GM18907 (cell line): ENCODE measurements at regions not wholly inside any gene's neighbourhood (a gene's known extent, or its start where the extent isn't known, plus 50 kb on each side); places are given as distances from the start of the nearest gene placed in this dataset.
"Not testable (repeated sequence)": the region's sequence is repeated elsewhere in the genome, so short reads cannot be mapped to it uniquely, and the experiment has no call there.

Experiments
- ATAC-seq: cut with Tn5 transposase; IDR thresholded peaks from one replicate; pipeline ENCODE4 v1.9.1; 2021; ENCODE audit warnings: mild to moderate bottlenecking, moderate library complexity; ENCODE audit not compliant: unreplicated experiment

DNA sequence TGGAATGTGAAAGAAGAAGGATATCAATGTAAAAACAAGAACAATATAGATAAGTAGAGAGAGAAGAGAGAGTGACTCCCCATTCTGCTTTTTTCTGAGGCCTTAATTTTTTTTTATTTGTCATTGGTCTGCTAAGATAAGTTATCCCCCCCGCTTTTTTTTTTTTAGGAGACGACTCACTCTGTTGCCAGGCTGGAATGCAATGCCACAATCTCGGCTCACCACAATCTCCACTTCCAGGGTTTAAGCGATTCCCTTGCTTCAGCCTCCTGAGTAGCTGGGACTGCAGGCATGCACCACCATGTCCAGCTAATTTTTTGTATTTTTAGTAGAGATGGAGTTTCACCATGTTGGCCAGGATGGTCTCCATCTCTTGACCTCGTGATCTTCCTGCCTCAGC lies 677.0 kb downstream of the MAFB start:
- ATAC-seq = not testable (repeated sequence)

DNA sequence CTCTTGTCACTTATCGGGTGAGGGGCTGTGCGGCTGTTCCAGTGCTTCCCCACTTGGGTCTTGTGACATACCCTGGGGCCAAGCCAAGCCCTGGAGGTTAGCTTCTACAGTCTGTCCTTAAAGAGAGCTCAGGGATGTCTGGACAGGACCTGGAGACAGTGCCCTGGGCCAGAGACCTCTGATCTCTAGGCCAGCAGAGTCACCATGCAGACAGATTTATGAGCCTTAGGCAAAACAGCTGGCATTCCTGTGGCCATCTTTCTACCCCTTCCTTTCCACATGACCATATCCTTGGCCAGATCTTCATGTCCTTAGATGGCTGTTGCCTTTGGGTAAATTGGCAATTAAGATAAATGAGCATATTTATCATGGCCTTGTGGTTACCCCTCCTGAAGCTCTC lies 678.6 kb downstream of the MAFB start:
- ATAC-seq = no peak

DNA sequence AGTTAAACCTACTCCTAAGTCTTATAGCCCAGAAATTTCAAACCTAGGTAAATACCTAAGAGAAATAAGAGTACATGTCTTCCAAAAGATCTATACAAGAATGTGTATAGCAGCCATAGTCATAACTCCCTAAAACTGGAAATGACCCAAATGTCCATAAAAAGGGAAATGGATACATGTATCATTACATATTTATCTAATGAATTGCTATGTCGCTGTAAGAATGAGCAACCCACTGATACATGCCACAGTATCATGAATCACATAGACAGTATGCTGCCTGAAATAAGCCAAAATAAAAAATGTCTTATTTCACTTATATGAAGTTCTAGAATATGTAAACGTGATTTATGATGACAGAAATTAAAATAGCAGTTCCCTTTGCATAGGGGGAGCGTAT lies 679.5 kb downstream of the MAFB start:
- no peak for ATAC-seq

DNA sequence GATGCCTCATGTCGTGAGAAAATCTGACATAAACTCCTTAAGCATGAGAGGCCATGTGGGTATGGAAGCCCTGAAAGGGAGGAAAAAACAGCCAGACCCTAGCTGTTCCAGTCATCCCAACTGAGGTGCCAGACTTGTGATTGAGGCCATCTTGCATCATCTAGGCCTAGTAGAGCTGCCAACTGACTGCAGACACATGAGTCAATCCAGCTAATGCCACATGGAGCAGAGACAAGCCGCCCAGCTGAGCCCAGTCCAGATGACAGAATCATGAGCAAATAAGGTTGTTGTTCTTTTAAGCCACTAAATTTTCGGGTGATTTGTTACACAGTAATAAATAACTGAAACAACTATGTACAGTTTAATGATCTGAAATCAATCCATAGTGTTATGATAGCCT lies 680.9 kb downstream of the MAFB start:
- ATAC-seq = no peak

DNA sequence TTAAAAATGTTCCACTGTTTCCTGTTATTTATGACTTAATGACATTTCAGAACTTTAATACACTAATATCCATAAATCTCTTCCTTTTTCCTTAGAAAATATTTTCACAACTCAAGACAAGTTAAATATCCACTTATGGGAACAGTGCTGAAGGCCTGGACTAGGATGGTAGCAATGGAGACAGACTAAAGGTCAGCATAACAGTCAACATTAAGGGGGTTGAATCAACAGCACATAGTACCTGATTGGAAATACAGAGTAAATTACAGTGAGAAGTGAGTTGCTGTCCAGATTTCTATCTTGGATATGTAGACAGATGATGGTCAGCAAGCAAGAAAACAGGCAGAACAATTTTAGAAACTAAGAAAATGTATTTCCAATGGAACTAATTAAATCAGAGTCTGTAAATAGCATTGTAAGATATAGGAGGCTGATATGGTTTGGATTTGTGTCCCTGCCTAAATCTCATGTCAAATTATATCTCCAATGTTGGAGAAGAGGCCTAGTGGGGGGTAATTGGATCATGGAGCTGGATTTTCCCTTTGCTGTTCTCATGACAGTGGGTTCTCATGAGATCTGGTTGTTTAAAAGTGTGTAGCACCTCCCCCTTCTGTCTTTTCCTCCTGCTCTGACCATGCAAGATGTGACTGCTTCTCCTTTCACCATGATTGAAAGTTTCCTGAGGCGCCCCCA lies 682.7 kb downstream of the MAFB start:
- no peak for ATAC-seq

DNA sequence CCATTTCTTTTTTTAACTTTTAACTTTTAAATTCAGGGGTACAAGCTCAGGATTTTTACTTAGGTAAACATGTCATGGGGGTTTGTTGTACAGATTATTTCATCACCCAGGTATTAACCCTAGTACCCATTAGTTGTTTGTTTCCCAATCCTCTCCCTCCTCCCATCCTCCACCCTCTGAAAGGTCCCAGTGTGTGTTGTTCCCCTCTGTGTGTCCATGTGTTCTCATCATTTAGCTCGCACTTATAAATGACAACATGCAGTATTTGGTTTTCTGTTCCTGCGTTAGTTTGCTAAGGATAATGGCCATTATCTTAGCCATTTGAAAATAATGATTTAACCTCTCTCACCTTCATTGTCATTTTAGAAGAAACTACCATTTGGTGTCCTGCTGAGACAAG lies 684.9 kb downstream of the MAFB start:
- not testable (repeated sequence) for ATAC-seq

DNA sequence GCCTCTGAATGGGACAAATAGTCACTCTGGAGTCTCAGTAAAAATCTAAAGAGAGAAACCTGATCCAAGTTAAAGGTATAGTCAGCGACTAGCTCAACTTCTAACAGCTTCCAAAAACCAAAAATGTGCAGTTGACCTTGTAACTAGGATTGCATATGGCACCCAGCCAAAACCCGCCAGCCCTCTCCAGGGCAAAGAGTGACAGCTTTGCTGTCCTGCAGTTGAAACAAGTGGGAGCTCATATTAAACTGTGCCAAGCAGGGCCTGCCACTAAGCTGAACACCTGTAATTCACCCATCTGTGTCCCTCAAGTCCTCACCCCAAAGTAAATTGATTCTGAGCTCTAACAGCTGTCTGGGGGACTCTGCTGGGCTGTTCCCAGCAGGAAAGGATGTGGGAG lies 695.3 kb downstream of the MAFB start:
- no peak for ATAC-seq

DNA sequence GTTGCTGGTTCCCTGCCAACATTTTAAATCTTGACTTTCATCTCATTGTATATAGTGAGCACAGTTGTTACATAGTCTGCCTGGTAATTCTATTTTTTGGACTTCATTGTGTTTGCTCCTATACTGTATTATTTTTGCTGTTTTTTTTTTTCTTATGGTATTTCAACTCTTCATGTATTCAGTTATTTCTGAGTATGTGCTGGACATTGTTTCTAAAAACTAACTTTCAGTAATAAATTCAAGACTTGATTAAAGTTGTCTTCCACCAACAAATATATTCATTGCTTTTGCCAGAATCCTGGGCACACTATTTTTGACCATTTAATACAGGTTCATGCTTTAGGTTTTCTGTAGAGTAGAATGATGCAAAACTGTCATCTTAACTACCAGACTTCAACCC lies 698.3 kb downstream of the MAFB start:
- no peak for ATAC-seq

DNA sequence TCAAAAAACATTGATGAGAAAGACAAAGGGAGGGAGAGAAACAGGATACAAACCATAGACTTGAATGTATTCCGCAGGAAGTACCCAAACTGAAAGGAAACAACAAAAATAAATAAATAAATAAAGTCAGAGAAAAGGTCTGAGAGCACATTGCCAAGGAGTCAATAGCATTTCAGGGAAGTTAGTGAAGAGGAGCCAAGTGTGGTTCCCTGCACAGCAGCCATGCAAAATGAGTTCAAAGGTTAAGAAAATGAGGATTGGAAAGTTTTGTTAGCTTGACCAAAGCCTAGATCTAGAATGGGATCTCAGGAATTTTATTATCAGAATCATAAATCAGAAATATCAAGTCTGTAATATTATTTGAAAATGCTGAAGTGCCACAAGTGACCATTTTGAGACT lies 700.0 kb downstream of the MAFB start:
- ATAC-seq = no peak

DNA sequence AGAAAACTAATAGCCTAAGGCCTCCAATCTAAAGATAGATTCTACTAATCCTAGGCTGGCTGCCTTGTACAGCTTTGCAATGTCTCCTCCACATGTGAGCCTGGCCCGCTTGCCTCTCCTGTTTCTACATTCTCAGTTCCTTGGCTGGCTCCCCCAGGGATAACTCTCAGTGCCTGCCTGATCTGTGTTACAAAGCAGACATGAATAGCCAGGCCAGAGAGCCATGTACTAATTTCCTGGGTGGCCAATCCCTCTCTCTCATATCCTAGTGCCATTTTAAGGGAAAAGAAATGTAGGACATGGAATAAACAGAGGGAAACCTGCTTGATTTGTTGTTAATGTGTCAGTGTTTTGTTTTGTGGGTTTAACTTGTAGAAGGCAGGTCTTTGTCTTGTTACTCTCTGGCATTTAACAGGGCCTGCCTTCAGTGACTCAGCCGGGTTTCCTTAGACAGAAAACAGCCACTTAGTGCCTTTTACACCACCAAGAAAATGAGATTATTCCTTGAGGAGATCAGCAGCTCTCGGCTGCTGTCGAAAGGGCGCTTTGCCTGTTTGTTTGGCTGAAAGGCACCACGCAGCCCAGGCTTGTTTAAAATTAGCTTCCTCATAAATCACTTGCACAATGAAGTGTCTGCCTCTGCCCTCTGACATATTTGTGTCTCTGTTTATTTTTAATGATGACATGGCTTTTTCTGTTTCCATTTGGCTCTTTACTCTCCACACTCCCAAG lies 702.7 kb downstream of the MAFB start:
- no peak for ATAC-seq

DNA sequence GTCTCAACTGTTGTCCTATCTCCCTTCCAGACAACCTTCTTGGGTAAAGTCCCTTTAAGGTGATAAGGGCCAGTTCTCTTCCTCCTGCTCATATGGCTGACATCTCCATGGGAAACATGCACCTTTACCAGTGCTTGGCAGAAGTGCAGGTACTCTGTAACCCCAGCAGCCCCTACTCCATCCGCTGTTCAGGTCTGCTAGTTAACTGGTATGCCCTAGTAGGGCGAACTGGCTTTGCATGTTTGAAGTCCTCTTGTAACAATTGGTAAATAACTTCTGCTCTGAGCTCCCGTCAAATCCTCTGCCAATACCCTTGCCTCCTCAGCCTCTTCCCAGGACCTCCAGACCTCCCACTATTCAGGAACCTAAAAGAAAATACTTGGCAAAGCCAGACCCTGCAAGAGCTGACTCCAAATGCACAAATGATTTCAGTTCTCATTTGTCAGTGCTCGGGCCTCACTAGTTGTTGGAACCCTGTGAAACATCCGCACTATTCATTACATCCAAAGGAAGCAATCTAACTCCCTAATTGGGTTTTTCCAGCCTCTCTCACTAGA lies 703.7 kb downstream of the MAFB start:
- ATAC-seq = no peak

DNA sequence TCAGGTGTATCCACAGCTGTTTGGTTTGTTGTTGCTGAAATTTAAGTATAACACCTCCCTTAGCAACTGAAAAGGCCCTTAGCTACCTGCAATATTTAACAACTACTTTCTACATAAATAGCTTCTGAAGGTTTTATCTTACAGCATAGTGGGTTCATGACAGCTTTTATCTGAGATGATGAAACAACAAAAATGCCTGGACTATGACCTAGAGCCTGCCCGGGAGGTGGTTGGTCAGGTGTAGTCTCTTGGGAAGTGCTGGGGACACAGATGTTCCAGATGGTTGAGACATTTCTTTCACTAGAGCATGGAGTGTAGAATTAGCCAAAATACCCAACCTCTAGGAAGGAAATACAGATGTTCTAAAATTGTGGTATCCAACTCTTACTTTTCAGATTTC lies 705.4 kb downstream of the MAFB start:
- no peak for ATAC-seq

DNA sequence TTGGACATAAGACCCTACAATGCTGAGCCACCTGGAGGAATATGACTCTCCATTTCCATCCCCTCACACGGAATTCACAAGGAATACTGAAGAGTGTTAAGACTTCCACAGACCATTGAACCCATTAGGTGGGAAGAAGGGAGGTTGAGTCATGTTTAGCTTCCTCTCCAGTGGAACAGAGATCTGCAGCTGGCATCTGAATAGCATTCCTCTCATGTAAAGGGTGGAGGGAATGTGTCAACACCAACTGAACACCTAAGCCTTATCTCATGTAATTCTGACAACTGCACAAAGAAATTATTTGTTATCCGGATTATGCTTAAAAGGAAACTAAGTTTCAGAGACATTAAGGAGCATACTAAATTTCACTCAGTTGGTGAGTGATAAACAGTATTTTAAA lies 705.9 kb downstream of the MAFB start:
- no peak for ATAC-seq

DNA sequence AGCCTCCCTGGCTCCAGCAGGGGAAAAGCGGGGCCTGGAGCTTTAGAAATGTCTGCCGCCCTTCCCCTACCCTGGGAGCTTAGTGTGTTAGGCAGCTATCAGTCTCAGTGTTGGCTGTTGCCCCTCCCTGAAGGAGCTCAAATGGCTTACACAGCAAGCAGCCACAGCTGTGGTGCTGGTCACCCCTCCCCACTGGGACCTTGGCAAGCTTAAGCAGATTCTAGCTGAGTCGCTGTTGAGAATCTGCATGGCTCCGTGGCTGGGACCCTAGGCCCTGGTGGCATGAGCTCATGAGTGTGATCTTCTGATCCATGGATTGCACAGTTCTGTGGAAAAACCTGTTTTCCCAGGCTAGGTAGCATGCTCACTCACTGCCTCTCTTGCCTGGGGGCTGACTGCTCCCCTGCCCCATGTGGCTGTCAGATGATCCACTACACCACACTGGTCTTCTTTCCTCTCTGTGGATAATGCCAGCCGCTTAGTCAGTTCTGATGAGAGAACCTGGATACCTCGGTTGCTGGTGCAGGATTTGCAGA lies 714.0 kb downstream of the MAFB start:
- no peak for ATAC-seq

DNA sequence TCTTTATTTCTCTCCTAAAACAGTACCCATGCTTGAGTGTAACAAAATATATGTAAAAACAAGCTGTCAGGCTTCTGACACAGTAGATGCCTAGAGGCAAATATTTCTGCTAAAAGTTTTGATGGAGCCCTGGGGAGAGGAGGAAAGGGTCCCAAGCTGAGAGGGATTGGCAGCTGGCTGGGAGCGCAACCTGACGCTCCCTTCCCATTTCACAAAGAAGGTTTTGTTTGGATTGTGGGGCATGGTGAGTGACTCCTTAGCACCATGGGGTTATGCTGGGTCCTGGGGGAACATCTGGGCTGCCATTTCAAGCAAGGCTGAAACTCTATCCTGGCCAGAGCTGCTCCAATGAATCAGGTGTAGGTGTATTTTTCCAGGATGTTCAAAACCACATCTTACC lies 720.5 kb downstream of the MAFB start:
- no peak for ATAC-seq

DNA sequence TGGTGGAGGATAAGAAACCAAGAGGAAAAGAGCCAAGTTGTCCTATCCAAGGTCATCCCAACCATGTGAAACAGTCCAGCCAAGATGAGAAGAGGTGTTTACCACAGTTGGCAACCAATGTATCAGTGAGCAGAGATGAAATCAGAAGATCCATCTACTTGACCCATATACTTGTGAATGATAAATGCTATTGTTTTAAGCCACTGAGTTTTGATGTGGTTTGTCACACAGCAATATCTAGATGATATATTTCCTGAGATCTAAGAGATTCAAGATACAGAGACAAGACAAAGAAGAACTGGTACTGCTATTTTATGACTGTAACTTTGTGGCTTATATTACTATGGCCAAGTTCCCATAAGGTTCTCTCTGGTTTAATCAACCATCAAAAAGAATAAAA lies 721.2 kb downstream of the MAFB start:
- ATAC-seq = no peak

DNA sequence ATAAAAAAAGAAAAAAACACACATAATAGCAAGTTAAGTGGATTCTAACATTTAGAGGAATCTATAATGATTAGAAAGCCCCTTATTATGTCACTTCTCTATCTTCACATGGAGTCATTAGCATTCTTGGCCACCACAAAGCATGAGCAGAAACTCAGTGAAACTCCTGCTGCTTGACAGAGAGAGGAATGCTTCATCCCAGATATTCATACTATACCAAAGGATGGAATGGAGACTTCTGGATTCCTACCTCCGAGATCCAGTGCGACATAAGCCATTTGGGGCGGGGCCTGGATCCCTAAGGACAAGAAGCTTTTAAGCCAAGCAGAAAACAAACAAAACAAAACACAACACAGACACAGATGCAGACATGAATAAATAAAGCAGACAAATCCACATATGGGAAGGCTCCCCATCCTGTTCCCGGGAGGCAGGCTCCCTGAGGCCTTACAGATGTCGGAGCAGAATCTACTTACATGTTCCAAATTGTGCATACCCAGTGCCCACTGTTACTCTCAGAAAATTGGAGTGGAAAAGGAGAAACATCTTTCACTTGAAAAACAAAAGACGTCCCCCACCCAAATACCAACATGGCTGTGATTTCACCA lies 727.3 kb downstream of the MAFB start:
- ATAC-seq = no peak

DNA sequence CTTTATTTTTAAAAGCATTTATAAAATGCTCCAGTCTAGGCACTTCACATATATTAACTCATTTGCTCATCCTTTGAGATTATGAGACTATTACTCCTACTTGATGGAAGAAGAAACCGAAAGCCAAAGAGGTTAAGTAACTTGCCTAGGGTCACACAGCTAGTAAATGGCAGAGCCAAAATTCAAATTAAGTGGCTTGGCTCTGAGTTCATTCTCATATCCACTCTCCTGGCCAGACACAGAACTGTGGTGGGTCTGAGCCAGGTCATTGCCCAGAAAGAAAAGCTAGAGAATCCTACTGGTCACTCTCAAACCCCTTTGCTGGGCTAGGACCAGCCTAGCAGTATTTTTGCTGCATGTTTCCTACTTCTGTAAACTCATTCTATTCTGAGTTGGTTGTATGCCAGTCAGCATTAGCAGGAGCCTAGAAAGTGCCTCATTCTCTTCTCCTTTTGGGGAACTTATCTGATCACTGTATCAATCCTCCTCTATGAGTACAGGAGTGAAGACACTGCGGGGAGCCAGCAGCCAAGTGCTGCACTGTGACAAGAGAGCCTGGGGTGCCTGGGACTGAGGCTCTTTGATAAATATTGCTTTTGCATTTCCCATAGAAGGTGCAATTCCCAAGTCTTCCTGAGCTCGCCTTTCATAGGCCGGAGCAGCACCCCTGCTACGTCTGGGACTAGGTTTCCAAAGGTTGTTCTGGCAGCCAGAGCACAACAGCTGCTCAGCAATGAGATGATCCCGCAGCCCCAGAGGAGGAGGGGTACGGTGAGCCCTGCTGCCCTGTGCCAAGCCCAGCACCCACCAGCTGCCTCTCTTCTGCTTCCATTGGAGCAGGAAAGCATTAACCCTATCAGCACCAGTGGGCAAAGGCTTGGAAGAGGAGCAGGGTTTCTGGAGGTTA lies 728.3 kb downstream of the MAFB start:
- ATAC-seq = no peak

DNA sequence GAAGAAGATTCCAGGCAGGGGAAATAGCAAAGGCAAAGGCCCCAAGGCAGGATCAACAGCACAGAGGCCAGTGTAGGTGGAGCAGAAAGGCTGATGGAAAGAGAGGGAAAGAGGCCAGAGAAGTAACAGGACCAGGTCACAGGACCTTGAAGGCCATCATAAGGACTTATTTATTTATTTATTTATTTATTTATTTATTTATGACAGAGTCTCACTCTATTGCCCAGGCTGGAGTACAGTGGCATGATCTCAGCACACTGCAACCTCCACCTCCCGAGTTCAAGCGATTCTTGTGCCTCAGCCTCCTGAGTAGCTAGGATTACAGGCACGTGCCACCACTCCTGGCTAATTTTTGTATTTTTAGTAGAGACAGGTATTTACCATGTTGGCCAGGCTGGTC lies 731.1 kb downstream of the MAFB start:
- not testable (repeated sequence) for ATAC-seq

DNA sequence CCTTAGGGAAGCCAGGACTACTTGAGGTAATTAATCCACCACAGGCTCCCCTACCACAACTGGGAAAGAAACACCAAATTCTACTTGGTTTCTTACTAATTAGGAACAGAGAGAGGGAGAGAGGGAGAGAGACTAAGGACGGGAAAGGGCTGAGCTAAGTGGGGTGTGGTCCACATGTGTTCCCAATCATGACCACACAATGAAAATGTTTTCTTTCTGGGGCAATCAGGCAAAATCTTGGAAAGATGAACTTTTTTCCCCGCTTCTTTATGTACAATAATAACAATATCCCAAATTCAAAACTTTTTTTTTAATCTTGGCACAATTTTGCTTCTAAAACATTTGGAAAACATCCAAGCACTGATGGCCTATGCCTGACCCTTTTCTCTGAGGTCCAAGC lies 734.4 kb downstream of the MAFB start:
- no peak for ATAC-seq

DNA sequence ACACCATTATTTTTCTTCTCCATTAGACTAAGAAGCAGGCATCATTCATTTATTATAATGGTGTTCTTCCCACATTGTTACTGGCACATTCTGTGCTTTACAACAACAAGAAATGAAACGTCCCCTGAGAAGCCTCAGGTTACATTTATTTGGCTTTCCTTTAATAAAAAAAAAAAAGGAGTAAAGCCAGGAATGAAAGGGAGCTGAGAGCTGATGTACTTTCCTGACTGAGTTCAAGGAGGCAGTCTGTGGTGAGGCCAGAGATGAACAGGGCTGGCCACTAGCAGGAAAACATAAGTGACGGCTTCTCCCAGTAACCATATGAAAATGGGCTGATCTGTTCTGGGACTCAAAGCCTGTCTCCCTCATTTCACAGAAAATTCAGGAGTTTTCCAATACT lies 742.1 kb downstream of the MAFB start:
- ATAC-seq = no peak
